ENCODE measurements at regions not wholly inside any gene's neighbourhood (a gene's known extent, or its start where the extent isn't known, plus 50 kb on each side); places are given as distances from the start of the nearest gene placed in this dataset.

GRCh38 chr4:148845609-148846008, 403.4 kb upstream of the NR3C2 start:
- no peak for TF ChIP-seq POLR2A (IDR thresholded peaks at IDR 0.05)
- TF ChIP-seq CTCF (IDR thresholded peaks at IDR 0.05) = no peak
